H1 (cell line): ENCODE measurements at regions not wholly inside any gene's neighbourhood (a gene's known extent, or its start where the extent isn't known, plus 50 kb on each side); places are given as distances from the start of the nearest gene placed in this dataset. TPM values are rescaled to one million over a fixed set of nuclear protein-coding genes. Genes with fewer than 3 reads are reported as not detected.

Source experiments
- CTCF ChIP-seq, 3 experiments: IDR thresholded peaks; 1 replicate in 2 of 3; 2 replicates in 1 of 3; pipeline versions ENCODE4 v1.5.1 to v1.6.1; 2011; ENCODE audit warnings: low read length in 3 of 3, mild to moderate bottlenecking in 3 of 3, inconsistent platforms in 2 of 3, low read depth in 1 of 3, moderate library complexity in 1 of 3; ENCODE audit not compliant: insufficient read depth in 1 of 3; ENCODE audit errors: control extremely low read depth in 1 of 3
- RFX5 ChIP-seq: IDR thresholded peaks from 2 replicates; pipeline ENCODE4 v1.6.1; 2011; ENCODE audit warnings: low read depth, low read length, improper control_type of control experiment, borderline replicate concordance
- SIRT6 ChIP-seq: IDR thresholded peaks from one replicate; pipeline ENCODE4 v1.7.1; 2012; ENCODE audit warnings: low read length, inconsistent platforms
- small RNA-seq: library from polyadenylated mRNA; stranded (forward); fragments of <200 nt; extraction: miRNeasy Mini kit (QIAGEN cat#:217004); gene quantifications from one replicate; pipeline ENCODE3, GENCODE V24; 2013; ENCODE audit not compliant: insufficient read depth

- TF ChIP-seq CTCF (IDR thresholded peaks at IDR 0.05; ENCODE audit: control extremely low read depth in 1 of 3, insufficient read depth in 1 of 3, low read depth in 1 of 3, low read length in 3 of 3): no peak
- no peak for TF ChIP-seq SIRT6
- no peak for TF ChIP-seq RFX5
These were observed 49.9 kb upstream of the GDNF start (continued) for GRCh38 chr5:37889612-37890317.

Small RNA genes lying in the stretch of these regions (small RNA-seq; reads per million reads assigned to genes)
- not detected for gene LINC02110
